HAP-1 (cell line): ENCODE measurements at regions not wholly inside any gene's neighbourhood (a gene's known extent, or its start where the extent isn't known, plus 50 kb on each side); places are given as distances from the start of the nearest gene placed in this dataset.

Experiments used
- DNase-seq, 2 experiments: peaks; one replicate each; pipeline ENCODE4 v3.0.0-alpha.2; 2016 to 2020; ENCODE audit warnings: low spot score in 2 of 2
- H3K27me3 ChIP-seq: fragments of 250-450 bp; sonication (Bioruptor Pico); 2 replicates; pipeline ENCODE4 v1.5.1; 2020; ENCODE audit warnings: low read depth, mild to moderate bottlenecking, moderate library complexity
- H3K36me3 ChIP-seq: fragments of 250-450 bp; sonication (Bioruptor Pico); replicated peaks from 2 replicates; pipeline ENCODE4 v1.5.1; 2020; ENCODE audit warnings: mild to moderate bottlenecking
- H3K4me1 ChIP-seq: fragments of 250-450 bp; sonication (Bioruptor Pico); 2 replicates; pipeline ENCODE4 v1.5.1; 2020; ENCODE audit warnings: mild to moderate bottlenecking
- H3K4me3 ChIP-seq: fragments of 250-450 bp; sonication (Bioruptor Pico); 2 replicates; pipeline ENCODE4 v1.5.1; 2020; ENCODE audit warnings: mild to moderate bottlenecking, moderate library complexity
- H3K9me3 ChIP-seq: fragments of 250-450 bp; sonication (Bioruptor Pico); 2 replicates; pipeline ENCODE4 v1.5.1; 2020; ENCODE audit warnings: mild to moderate bottlenecking, moderate library complexity
- in situ Hi-C: fragments of 300-500 bp; cut with MboI; formaldehyde crosslinking; loops from 3 replicates; pipeline ENCODE4 v1.14.3; 2020; ENCODE audit warnings: low sequenced_read_pairs, inconsistent platforms, mixed read lengths

- H3K9me3 ChIP-seq, result no peaks in the 10 kb centered on the region
- in situ Hi-C loops, result no loop called here
- no peaks in the 10 kb centered on the region for H3K4me1 ChIP-seq
- no peak for DNase-seq
- H3K36me3 ChIP-seq, result no peaks in the 10 kb centered on the region
- no peaks in the 10 kb centered on the region for H3K27me3 ChIP-seq
- no peak overlapping the region for H3K4me3 ChIP-seq
Observed at GRCh38 chr1:4848431-4848830, 194.0 kb downstream of the AJAP1 start.

DNA sequence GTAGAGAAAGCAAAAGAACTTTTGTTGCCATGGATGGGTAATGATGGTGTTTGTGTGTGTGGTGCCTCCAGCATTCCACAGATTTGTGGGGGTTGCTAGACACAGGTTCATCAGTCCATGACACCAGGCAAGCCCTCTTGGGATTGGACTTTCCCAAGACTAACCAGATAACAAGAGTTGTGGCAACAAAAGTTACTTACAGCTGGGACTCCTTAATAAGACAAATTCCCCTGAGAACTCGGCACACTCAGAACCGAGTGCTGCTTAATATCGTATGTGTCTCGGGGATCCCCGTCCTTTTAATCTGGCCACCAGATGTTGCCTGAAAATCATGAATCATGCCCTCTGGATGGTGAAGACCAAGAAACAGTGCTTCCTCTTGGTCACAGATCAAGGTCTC, 193.3 kb downstream of the AJAP1 start:
- DNase-seq, result no peak
- in situ Hi-C loops, result no loop called here
- H3K36me3 ChIP-seq, result no peaks in the 10 kb centered on the region
- no peaks in the 10 kb centered on the region for H3K27me3 ChIP-seq
- no peaks in the 10 kb centered on the region for H3K4me1 ChIP-seq
- no peaks in the 10 kb centered on the region for H3K9me3 ChIP-seq
- H3K4me3 ChIP-seq, result no peak overlapping the region
